Activated B cell treated with CpG ODN at 0.5 μM for 24 hours (primary cell): ENCODE measurements at regions not wholly inside any gene's neighbourhood (a gene's known extent, or its start where the extent isn't known, plus 50 kb on each side); places are given as distances from the start of the nearest gene placed in this dataset.

Experiments
- ATAC-seq: fragments of 200-7000 bp; cut with Tn5 transposase; one replicate; pipeline ENCODE4 v1.10.0; 2021; ENCODE audit warnings: low read depth, mild to moderate bottlenecking, moderate library complexity
- CTCF ChIA-PET: fragments of 350-600 bp; sonication (Branson Sonifier 250); formaldehyde crosslinking; loops from one replicate; lab custom pipeline; 2021; ENCODE audit warnings: antibody characterized with exemption; lab: Charles Lee
- POLR2A ChIA-PET: fragments of 350-600 bp; sonication (Branson Sonifier 250); formaldehyde crosslinking; loops from one replicate; lab custom pipeline; 2021; ENCODE audit warnings: antibody characterized with exemption; lab: Charles Lee
- DNase-seq: peaks from one replicate; pipeline ENCODE4 v3.0.0; 2022
- H3K27ac Mint-ChIP-seq: one replicate; pipeline ENCODE4 v1.8.0; 2020; ENCODE audit warnings: mixed read lengths
- H3K27me3 Mint-ChIP-seq: one replicate; pipeline ENCODE4 v1.8.0; 2021; ENCODE audit warnings: mixed read lengths
- H3K36me3 Mint-ChIP-seq: one replicate; pipeline ENCODE4 v1.8.0; 2021; ENCODE audit warnings: low read depth, mixed read lengths
- H3K4me1 Mint-ChIP-seq: one replicate; pipeline ENCODE4 v1.8.0; 2021; ENCODE audit warnings: mixed read lengths
- H3K4me3 Mint-ChIP-seq: one replicate; pipeline ENCODE4 v1.8.0; 2020; ENCODE audit warnings: mild to moderate bottlenecking, mixed read lengths
- H3K9me3 Mint-ChIP-seq: one replicate; pipeline ENCODE4 v1.8.0; 2020; ENCODE audit warnings: mixed read lengths
- CTCF ChIP-seq: fragments of 200-600 bp; IDR thresholded peaks from one replicate; pipeline ENCODE4 v1.8.0; 2022; ENCODE audit warnings: antibody characterized with exemption, mild to moderate bottlenecking
- intact Hi-C: fragments of 100-400 bp; cut with micrococcal nuclease; formaldehyde crosslinking; loops from one replicate; pipeline ENCODE4 v1.15.1; 2024

- Mint-ChIP-seq H3K4me3 (no peak overlapping the region), H3K27me3 (no peaks in the 10 kb centered on the region), H3K27ac (no peak overlapping the region), H3K4me1 (no peaks in the 10 kb centered on the region), H3K36me3 (no peaks in the 10 kb centered on the region), H3K9me3 (no peaks in the 10 kb centered on the region)
- DNase-seq (no peak), ATAC-seq (no peak)
- CTCF ChIA-PET, result no interaction called here
- POLR2A ChIA-PET, result no interaction called here
- no peak for TF ChIP-seq CTCF
- intact Hi-C loops, result no loop called here
Measured at GRCh38 chrX:17994429-17994828, 133.3 kb upstream of the RAI2 start.

DNA sequence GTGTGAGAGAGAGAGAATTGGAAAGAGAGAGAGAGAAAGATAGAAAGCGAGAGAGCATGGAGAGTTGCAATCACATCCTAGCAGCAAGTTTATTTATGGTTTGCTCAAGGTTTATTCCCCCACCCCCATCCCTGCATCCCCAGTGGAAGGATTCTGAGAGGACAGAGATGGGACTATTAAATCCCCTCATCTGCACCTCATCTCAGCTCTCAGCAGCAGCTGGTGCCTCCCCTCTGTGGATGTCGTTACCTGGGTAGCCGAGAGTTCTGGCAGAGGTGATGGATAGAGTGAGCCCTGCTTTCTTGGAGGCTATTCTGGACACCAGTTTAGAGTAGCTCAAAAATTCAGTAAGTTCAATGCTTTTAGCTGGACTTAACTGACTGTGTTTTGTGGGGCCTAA lies 132.0 kb upstream of the RAI2 start:
- intact Hi-C loops, result no loop called here
- POLR2A ChIA-PET, result no interaction called here
- DNase-seq (no peak), ATAC-seq (no peak)
- CTCF ChIA-PET, result no interaction called here
- H3K4me1 Mint-ChIP-seq, result no peaks in the 10 kb centered on the region
- no peak overlapping the region for H3K4me3 Mint-ChIP-seq
- H3K27ac Mint-ChIP-seq, result no peak overlapping the region
- H3K36me3 Mint-ChIP-seq, result no peaks in the 10 kb centered on the region
- TF ChIP-seq CTCF, result no peak
- no peaks in the 10 kb centered on the region for H3K9me3 Mint-ChIP-seq
- H3K27me3 Mint-ChIP-seq, result no peaks in the 10 kb centered on the region

GRCh38 chrX:17990532-17990931 lies 129.4 kb upstream of the RAI2 start:
- Mint-ChIP-seq H3K4me1 (no peaks in the 10 kb centered on the region), H3K9me3 (no peaks in the 10 kb centered on the region), H3K27ac (no peak overlapping the region), H3K36me3 (no peaks in the 10 kb centered on the region), H3K27me3 (no peaks in the 10 kb centered on the region), H3K4me3 (no peak overlapping the region)
- intact Hi-C loops, result no loop called here
- ChIA-PET CTCF (no interaction called here), POLR2A (no interaction called here)
- DNase-seq (no peak), ATAC-seq (no peak)
- no peak for TF ChIP-seq CTCF

- DNase-seq, result no peak
- CTCF ChIA-PET, result no interaction called here
Measured at GRCh38 chrX:17987783-17988182, 126.7 kb upstream of the RAI2 start.

GRCh38 chrX:17986977-17987376 lies 125.9 kb upstream of the RAI2 start:
- Mint-ChIP-seq H3K9me3 (peaks cover 2% of the 10 kb centered on the region), H3K27me3 (no peaks in the 10 kb centered on the region), H3K36me3 (no peaks in the 10 kb centered on the region), H3K27ac (no peak overlapping the region), H3K4me3 (no peak overlapping the region), H3K4me1 (no peaks in the 10 kb centered on the region)
- DNase-seq, result no peak
- no peak for ATAC-seq
- TF ChIP-seq CTCF, result no peak
- POLR2A ChIA-PET, result no interaction called here
- CTCF ChIA-PET, result no interaction called here
- intact Hi-C loops, result no loop called here

More at GRCh38 chrX:17987783-17988182, 126.7 kb upstream of the RAI2 start:
- no peak for TF ChIP-seq CTCF
- H3K36me3 Mint-ChIP-seq, result no peaks in the 10 kb centered on the region
- H3K4me3 Mint-ChIP-seq, result no peak overlapping the region
- H3K4me1 Mint-ChIP-seq, result no peaks in the 10 kb centered on the region
- intact Hi-C loops, result no loop called here
- no peak overlapping the region for H3K27ac Mint-ChIP-seq
- ATAC-seq, result no peak
- H3K27me3 Mint-ChIP-seq, result no peaks in the 10 kb centered on the region
- POLR2A ChIA-PET, result no interaction called here
- peaks cover 2% of the 10 kb centered on the region for H3K9me3 Mint-ChIP-seq
